Naive thymus-derived CD4-positive, alpha-beta T cell (primary cell): ENCODE measurements at regions not wholly inside any gene's neighbourhood (a gene's known extent, or its start where the extent isn't known, plus 50 kb on each side); places are given as distances from the start of the nearest gene placed in this dataset.

Source experiments
- ATAC-seq: fragments of 150-1000 bp; cut with Tn5 transposase; 2 replicates; pipeline ENCODE4 v1.10.0; 2021; ENCODE audit warnings: mild to moderate bottlenecking, moderate library complexity
- CTCF ChIA-PET: fragments of 350-600 bp; sonication (Branson Sonifier 250); formaldehyde crosslinking; loops from one replicate; lab custom pipeline; 2021; ENCODE audit warnings: antibody characterized with exemption; lab: Charles Lee
- POLR2A ChIA-PET: fragments of 350-600 bp; sonication (Branson Sonifier 250); formaldehyde crosslinking; loops from one replicate; lab custom pipeline; 2021; ENCODE audit warnings: antibody characterized with exemption, inconsistent platforms; lab: Charles Lee
- DNase-seq, 9 donors: peaks; one replicate each; pipeline versions ENCODE4 v3.0.0 to v3.0.0-alpha.2; 2020 to 2022; ENCODE audit warnings: mixed read lengths in 1 of 9
- H3K27ac ChIP-seq: one replicate; pipeline ENCODE4 v1.7.0; 2013; ENCODE audit warnings: mild to moderate bottlenecking, low read depth, low read length, moderate library complexity
- H3K27me3 ChIP-seq, 2 donors: one replicate each; pipeline ENCODE4 v1.7.0; 2013; ENCODE audit warnings: low read length in 2 of 2, mild to moderate bottlenecking in 2 of 2, moderate library complexity in 2 of 2; ENCODE audit not compliant: control insufficient read depth in 2 of 2, insufficient read depth in 2 of 2
- H3K36me3 ChIP-seq, 3 experiments: 1 replicate in 2 of 3; 2 replicates in 1 of 3; pipeline ENCODE4 v1.7.0; 2013; ENCODE audit warnings: low read length in 3 of 3, mild to moderate bottlenecking in 3 of 3, moderate library complexity in 1 of 3; ENCODE audit not compliant: insufficient read depth in 3 of 3, control insufficient read depth in 2 of 3
- H3K4me1 ChIP-seq, 2 donors: one replicate each; pipeline ENCODE4 v1.7.0; 2013; ENCODE audit warnings: low read length in 2 of 2, mild to moderate bottlenecking in 2 of 2, moderate library complexity in 1 of 2; ENCODE audit not compliant: control insufficient read depth in 2 of 2, insufficient read depth in 2 of 2
- H3K4me3 ChIP-seq: 2 replicates; pipeline ENCODE4 v1.7.0; 2013; ENCODE audit warnings: mild to moderate bottlenecking, low read length
- H3K9me3 ChIP-seq, 3 experiments: 1 replicate in 2 of 3; 2 replicates in 1 of 3; pipeline ENCODE4 v1.7.0; 2013; ENCODE audit warnings: low read length in 3 of 3; ENCODE audit not compliant: control insufficient read depth in 2 of 3
- H3K27ac Mint-ChIP-seq, 9 donors: one replicate each; pipeline ENCODE4 v1.8.0; 2020 to 2022; ENCODE audit warnings: mixed read lengths in 9 of 9, mild to moderate bottlenecking in 8 of 9, moderate library complexity in 5 of 9, inconsistent platforms in 2 of 9
- H3K27me3 Mint-ChIP-seq, 5 donors: one replicate each; pipeline ENCODE4 v1.8.0; 2021 to 2022; ENCODE audit warnings: mixed read lengths in 5 of 5, mild to moderate bottlenecking in 1 of 5
- H3K36me3 Mint-ChIP-seq, 5 donors: one replicate each; pipeline ENCODE4 v1.8.0; 2020 to 2022; ENCODE audit warnings: mixed read lengths in 5 of 5, mild to moderate bottlenecking in 3 of 5, inconsistent platforms in 1 of 5
- H3K4me1 Mint-ChIP-seq, 7 donors: one replicate each; pipeline ENCODE4 v1.8.0; 2020 to 2022; ENCODE audit warnings: mixed read lengths in 7 of 7, mild to moderate bottlenecking in 3 of 7, inconsistent platforms in 1 of 7
- H3K4me3 Mint-ChIP-seq, 10 donors: one replicate each; pipeline ENCODE4 v1.8.0; 2020 to 2022; ENCODE audit warnings: mild to moderate bottlenecking in 10 of 10, mixed read lengths in 10 of 10, moderate library complexity in 6 of 10, inconsistent platforms in 2 of 10
- H3K9me3 Mint-ChIP-seq, 11 donors: one replicate each; pipeline ENCODE4 v1.8.0; 2020 to 2022; ENCODE audit warnings: mixed read lengths in 11 of 11, mild to moderate bottlenecking in 4 of 11, inconsistent platforms in 1 of 11, moderate library complexity in 1 of 11
- intact Hi-C, 2 donors: fragments of 100-400 bp; cut with micrococcal nuclease; formaldehyde crosslinking; loops; one replicate each; pipeline ENCODE4 v1.15.1; 2023

- H3K9me3 ChIP-seq, result no peaks in the 10 kb centered on the region
- H3K4me3 ChIP-seq, result no peak overlapping the region
- intact Hi-C loops, result no loop called here
- ATAC-seq, result no peak
- no peak overlapping the region for H3K27ac ChIP-seq
- H3K27ac Mint-ChIP-seq, result no peak overlapping the region
- peaks cover 0 to 21% (median 11%) of the 10 kb centered on the region in 5 donors for H3K27me3 Mint-ChIP-seq
- H3K9me3 Mint-ChIP-seq, result peaks cover 0 to 4% (median 0%) of the 10 kb centered on the region in 11 donors
- CTCF ChIA-PET, result interaction anchor here (0.7 kb wide), 1 partner anchor 532 kb away, joined by 3 read pairs; no protein-coding TSS in a partner anchor
- H3K36me3 Mint-ChIP-seq, result no peaks in the 10 kb centered on the region
- H3K27me3 ChIP-seq, result no peaks in the 10 kb centered on the region
- POLR2A ChIA-PET, result no interaction called here
- no peak for DNase-seq
- no peaks in the 10 kb centered on the region for H3K36me3 ChIP-seq
- H3K4me1 Mint-ChIP-seq, result no peaks in the 10 kb centered on the region
- H3K4me1 ChIP-seq, result no peaks in the 10 kb centered on the region
- no peak overlapping the region for H3K4me3 Mint-ChIP-seq
Measured at GRCh38 chr3:124429129-124429815, 301.0 kb upstream of the UMPS start.

GRCh38 chr3:124431331-124431994 is 298.8 kb upstream of the UMPS start:
- Histone ChIP-seq H3K36me3 (no peaks in the 10 kb centered on the region), H3K27ac (no peak overlapping the region), H3K9me3 (no peaks in the 10 kb centered on the region), H3K4me3 (no peak overlapping the region), H3K27me3 (no peaks in the 10 kb centered on the region), H3K4me1 (no peaks in the 10 kb centered on the region)
- POLR2A ChIA-PET, result no interaction called here
- CTCF ChIA-PET, result interaction anchor here (0.7 kb wide), 1 partner anchor 41 kb away, joined by 3 read pairs; no protein-coding TSS in a partner anchor
- Mint-ChIP-seq H3K9me3 (peaks cover 0 to 4% (median 0%) of the 10 kb centered on the region in 11 donors), H3K27me3 (peaks cover 0 to 20% (median 6%) of the 10 kb centered on the region in 5 donors), H3K27ac (no peak overlapping the region), H3K4me3 (no peak overlapping the region), H3K4me1 (no peaks in the 10 kb centered on the region), H3K36me3 (no peaks in the 10 kb centered on the region)
- DNase-seq (no peak), ATAC-seq (no peak)
- intact Hi-C loops, result no loop called here

- intact Hi-C loops, result no loop called here
- ATAC-seq (no peak), DNase-seq (no peak)
- Mint-ChIP-seq H3K4me1 (no peaks in the 10 kb centered on the region), H3K27ac (no peak overlapping the region), H3K36me3 (no peaks in the 10 kb centered on the region), H3K9me3 (peaks cover 0 to 4% (median 0%) of the 10 kb centered on the region in 11 donors), H3K27me3 (peaks cover 0 to 16% (median 6%) of the 10 kb centered on the region in 5 donors), H3K4me3 (no peak overlapping the region)
- CTCF ChIA-PET, result no interaction called here
- H3K4me3 ChIP-seq, result no peak overlapping the region
- H3K9me3 ChIP-seq, result no peaks in the 10 kb centered on the region
- no peak overlapping the region for H3K27ac ChIP-seq
- H3K4me1 ChIP-seq, result no peaks in the 10 kb centered on the region
- POLR2A ChIA-PET, result no interaction called here
- H3K36me3 ChIP-seq, result no peaks in the 10 kb centered on the region
- H3K27me3 ChIP-seq, result no peaks in the 10 kb centered on the region
Measured at GRCh38 chr3:124434176-124434575, 296.1 kb upstream of the UMPS start.

GRCh38 chr3:124435467-124435866 is 294.8 kb upstream of the UMPS start:
- Histone ChIP-seq H3K4me1 (no peaks in the 10 kb centered on the region), H3K4me3 (no peak overlapping the region), H3K27me3 (no peaks in the 10 kb centered on the region), H3K9me3 (no peaks in the 10 kb centered on the region), H3K36me3 (no peaks in the 10 kb centered on the region), H3K27ac (no peak overlapping the region)
- DNase-seq (no peak), ATAC-seq (no peak)
- H3K36me3 Mint-ChIP-seq, result no peaks in the 10 kb centered on the region
- POLR2A ChIA-PET, result no interaction called here
- intact Hi-C loops, result no loop called here
- no peaks in the 10 kb centered on the region for H3K4me1 Mint-ChIP-seq
- no peak overlapping the region for H3K4me3 Mint-ChIP-seq
- H3K27ac Mint-ChIP-seq, result no peak overlapping the region
- peaks cover 0 to 4% (median 0%) of the 10 kb centered on the region in 11 donors for H3K9me3 Mint-ChIP-seq
- H3K27me3 Mint-ChIP-seq, result peaks cover 0 to 16% (median 0%) of the 10 kb centered on the region in 5 donors
- CTCF ChIA-PET, result no interaction called here

- H3K4me3 Mint-ChIP-seq, result no peak overlapping the region
- no peak overlapping the region for H3K4me3 ChIP-seq
- ChIA-PET CTCF (no interaction called here), POLR2A (no interaction called here)
- no peaks in the 10 kb centered on the region for H3K36me3 Mint-ChIP-seq
- H3K4me1 Mint-ChIP-seq, result no peaks in the 10 kb centered on the region
- H3K36me3 ChIP-seq, result no peaks in the 10 kb centered on the region
- H3K27ac ChIP-seq, result no peak overlapping the region
- ATAC-seq (no peak), DNase-seq (no peak)
- peaks cover 5 to 15% (median 7%) of the 10 kb centered on the region in 5 donors for H3K27me3 Mint-ChIP-seq
- intact Hi-C loops, result no loop called here
- H3K4me1 ChIP-seq, result no peaks in the 10 kb centered on the region
- peaks cover 0 to 2% (median 0%) of the 10 kb centered on the region in 11 donors for H3K9me3 Mint-ChIP-seq
- no peaks in the 10 kb centered on the region for H3K27me3 ChIP-seq
- H3K27ac Mint-ChIP-seq, result no peak overlapping the region
- no peaks in the 10 kb centered on the region for H3K9me3 ChIP-seq
Measured at GRCh38 chr3:124438813-124439212, 291.4 kb upstream of the UMPS start.

GRCh38 chr3:124439603-124440002 is 290.6 kb upstream of the UMPS start:
- ChIA-PET CTCF (no interaction called here), POLR2A (no interaction called here)
- Histone ChIP-seq H3K27me3 (no peaks in the 10 kb centered on the region), H3K36me3 (no peaks in the 10 kb centered on the region), H3K4me1 (no peaks in the 10 kb centered on the region), H3K9me3 (no peaks in the 10 kb centered on the region), H3K27ac (no peak overlapping the region), H3K4me3 (no peak overlapping the region)
- intact Hi-C loops, result no loop called here
- Mint-ChIP-seq H3K9me3 (peaks cover 0 to 2% (median 0%) of the 10 kb centered on the region in 11 donors), H3K27me3 (peaks cover 5 to 20% (median 9%) of the 10 kb centered on the region in 5 donors), H3K27ac (no peak overlapping the region), H3K4me1 (no peaks in the 10 kb centered on the region), H3K36me3 (no peaks in the 10 kb centered on the region), H3K4me3 (no peak overlapping the region)
- no peak for ATAC-seq
- DNase-seq, result no peak
